ENCODE measurements at regions not wholly inside any gene's neighbourhood (a gene's known extent, or its start where the extent isn't known, plus 50 kb on each side); places are given as distances from the start of the nearest gene placed in this dataset.

GRCh38 chr20:60263725-60264709 is 305.8 kb downstream of the CDH26 start:
- Mint-ChIP-seq H3K36me3 (peaks cover 2% of the 10 kb centered on the region), H3K4me3 (no peak overlapping the region), H3K4me1 (peaks cover 16% of the 10 kb centered on the region), H3K27ac (no peak overlapping the region), H3K27me3 (no peaks in the 10 kb centered on the region), H3K9me3 (no peaks in the 10 kb centered on the region)
- no peak for DNase-seq

- no peak overlapping the region for H3K4me3 Mint-ChIP-seq
- peaks cover 2% of the 10 kb centered on the region for H3K36me3 Mint-ChIP-seq
- no peaks in the 10 kb centered on the region for H3K9me3 Mint-ChIP-seq
- H3K27me3 Mint-ChIP-seq, result no peaks in the 10 kb centered on the region
- peaks cover 16% of the 10 kb centered on the region for H3K4me1 Mint-ChIP-seq
- DNase-seq, result no peak
- H3K27ac Mint-ChIP-seq, result no peak overlapping the region
Observed at GRCh38 chr20:60266177-60266823, 308.1 kb downstream of the CDH26 start.

- Mint-ChIP-seq H3K9me3 (no peaks in the 10 kb centered on the region), H3K36me3 (peaks cover 2% of the 10 kb centered on the region), H3K4me3 (no peak overlapping the region), H3K27ac (peak overlapping the region; percentile 9), H3K27me3 (no peaks in the 10 kb centered on the region), H3K4me1 (peaks cover 16% of the 10 kb centered on the region)
- no peak for DNase-seq
Observed at GRCh38 chr20:60268491-60268890, 310.3 kb downstream of the CDH26 start.

- no peak for DNase-seq
- peaks cover 2% of the 10 kb centered on the region for H3K36me3 Mint-ChIP-seq
- H3K27me3 Mint-ChIP-seq, result no peaks in the 10 kb centered on the region
- no peak overlapping the region for H3K4me3 Mint-ChIP-seq
- H3K4me1 Mint-ChIP-seq, result peaks cover 16% of the 10 kb centered on the region
- H3K9me3 Mint-ChIP-seq, result no peaks in the 10 kb centered on the region
- no peak overlapping the region for H3K27ac Mint-ChIP-seq
Observed at GRCh38 chr20:60269573-60270162, 311.4 kb downstream of the CDH26 start.

GRCh38 chr20:60270341-60270740 is 312.1 kb downstream of the CDH26 start:
- peaks cover 15% of the 10 kb centered on the region for H3K4me1 Mint-ChIP-seq
- no peaks in the 10 kb centered on the region for H3K9me3 Mint-ChIP-seq
- no peak overlapping the region for H3K4me3 Mint-ChIP-seq
- H3K27me3 Mint-ChIP-seq, result no peaks in the 10 kb centered on the region
- DNase-seq, result no peak
- no peak overlapping the region for H3K27ac Mint-ChIP-seq
- peaks cover 2% of the 10 kb centered on the region for H3K36me3 Mint-ChIP-seq

GRCh38 chr20:60271597-60271996 is 313.4 kb downstream of the CDH26 start:
- H3K4me3 Mint-ChIP-seq, result no peak overlapping the region
- no peaks in the 10 kb centered on the region for H3K9me3 Mint-ChIP-seq
- H3K27ac Mint-ChIP-seq, result no peak overlapping the region
- no peaks in the 10 kb centered on the region for H3K27me3 Mint-ChIP-seq
- H3K36me3 Mint-ChIP-seq, result peaks cover 2% of the 10 kb centered on the region
- no peak for DNase-seq
- peaks cover 5% of the 10 kb centered on the region for H3K4me1 Mint-ChIP-seq

GRCh38 chr20:60272790-60273189 is 314.6 kb downstream of the CDH26 start:
- no peaks in the 10 kb centered on the region for H3K9me3 Mint-ChIP-seq

GRCh38 chr20:60274717-60275116 is 316.5 kb downstream of the CDH26 start:
- no peak for DNase-seq
- Mint-ChIP-seq H3K36me3 (no peaks in the 10 kb centered on the region), H3K27me3 (no peaks in the 10 kb centered on the region), H3K9me3 (no peaks in the 10 kb centered on the region), H3K27ac (no peak overlapping the region), H3K4me1 (no peaks in the 10 kb centered on the region), H3K4me3 (no peak overlapping the region)

More at GRCh38 chr20:60272790-60273189, 314.6 kb downstream of the CDH26 start:
- no peak for DNase-seq
- no peaks in the 10 kb centered on the region for H3K27me3 Mint-ChIP-seq
- no peak overlapping the region for H3K4me3 Mint-ChIP-seq
- peaks cover 2% of the 10 kb centered on the region for H3K36me3 Mint-ChIP-seq
- H3K4me1 Mint-ChIP-seq, result no peaks in the 10 kb centered on the region
- H3K27ac Mint-ChIP-seq, result no peak overlapping the region

GRCh38 chr20:60281295-60281694 is 323.1 kb downstream of the CDH26 start:
- peaks cover 3% of the 10 kb centered on the region for H3K36me3 Mint-ChIP-seq
- no peaks in the 10 kb centered on the region for H3K27me3 Mint-ChIP-seq
- H3K4me1 Mint-ChIP-seq, result no peaks in the 10 kb centered on the region
- no peak overlapping the region for H3K27ac Mint-ChIP-seq
- no peak for DNase-seq
- H3K9me3 Mint-ChIP-seq, result peaks cover 9% of the 10 kb centered on the region
- no peak overlapping the region for H3K4me3 Mint-ChIP-seq

GRCh38 chr20:60283281-60283680 is 325.1 kb downstream of the CDH26 start:
- Mint-ChIP-seq H3K36me3 (peaks cover 4% of the 10 kb centered on the region), H3K4me1 (no peaks in the 10 kb centered on the region), H3K27me3 (no peaks in the 10 kb centered on the region), H3K4me3 (no peak overlapping the region), H3K27ac (no peak overlapping the region), H3K9me3 (peaks cover 9% of the 10 kb centered on the region)
- no peak for DNase-seq

- Mint-ChIP-seq H3K4me1 (no peaks in the 10 kb centered on the region), H3K9me3 (peaks cover 24% of the 10 kb centered on the region), H3K27me3 (no peaks in the 10 kb centered on the region), H3K27ac (no peak overlapping the region), H3K36me3 (peaks cover 8% of the 10 kb centered on the region), H3K4me3 (no peak overlapping the region)
- DNase-seq, result no peak
Observed at GRCh38 chr20:60286764-60287163, 328.5 kb downstream of the CDH26 start.

- Mint-ChIP-seq H3K27ac (no peak overlapping the region), H3K36me3 (peaks cover 9% of the 10 kb centered on the region), H3K4me1 (peaks cover 4% of the 10 kb centered on the region), H3K9me3 (peaks cover 25% of the 10 kb centered on the region), H3K27me3 (no peaks in the 10 kb centered on the region), H3K4me3 (no peak overlapping the region)
- DNase-seq, result no peak
Observed at GRCh38 chr20:60288945-60289344, 330.7 kb downstream of the CDH26 start.

- Mint-ChIP-seq H3K27me3 (no peaks in the 10 kb centered on the region), H3K4me3 (no peak overlapping the region), H3K4me1 (peaks cover 7% of the 10 kb centered on the region), H3K36me3 (peaks cover 9% of the 10 kb centered on the region), H3K27ac (no peak overlapping the region), H3K9me3 (peaks cover 22% of the 10 kb centered on the region)
- no peak for DNase-seq
Observed at GRCh38 chr20:60292001-60292520, 333.8 kb downstream of the CDH26 start.

- DNase-seq, result no peak
- peaks cover 8% of the 10 kb centered on the region for H3K36me3 Mint-ChIP-seq
- H3K27ac Mint-ChIP-seq, result no peak overlapping the region
- no peak overlapping the region for H3K4me3 Mint-ChIP-seq
- H3K27me3 Mint-ChIP-seq, result no peaks in the 10 kb centered on the region
- peaks cover 7% of the 10 kb centered on the region for H3K4me1 Mint-ChIP-seq
- peaks cover 18% of the 10 kb centered on the region for H3K9me3 Mint-ChIP-seq
Observed at GRCh38 chr20:60294632-60295031, 336.4 kb downstream of the CDH26 start.

GRCh38 chr20:60295214-60295613 is 337.0 kb downstream of the CDH26 start:
- peaks cover 7% of the 10 kb centered on the region for H3K4me1 Mint-ChIP-seq
- no peak overlapping the region for H3K27ac Mint-ChIP-seq
- peaks cover 18% of the 10 kb centered on the region for H3K9me3 Mint-ChIP-seq
- H3K36me3 Mint-ChIP-seq, result peaks cover 8% of the 10 kb centered on the region
- H3K4me3 Mint-ChIP-seq, result no peak overlapping the region
- no peak for DNase-seq
- no peaks in the 10 kb centered on the region for H3K27me3 Mint-ChIP-seq

All from activated naive CD8-positive, alpha-beta T cell treated with anti-CD3 and anti-CD28 coated beads for 36 hours (primary cell).